Gastrocnemius medialis (tissue), 4 donors: ENCODE measurements at regions not wholly inside any gene's neighbourhood (a gene's known extent, or its start where the extent isn't known, plus 50 kb on each side); places are given as distances from the start of the nearest gene placed in this dataset.

Experiments used
- POLR2A ChIP-seq, 2 donors: fragments of 450-650 bp; IDR thresholded peaks; one replicate each; pipeline ENCODE4 v1.6.1; 2017; ENCODE audit warnings: antibody characterized with exemption in 2 of 2, mild to moderate bottlenecking in 2 of 2, moderate library complexity in 2 of 2
- TF ChIP-seq, protein P1 (sequence below), 5 experiments: fragments of 450-650 bp in 3 of 5; fragments of 200-600 bp in 2 of 5; sonication (generic) in 2 of 5; IDR thresholded peaks in 4 of 5; conservative IDR thresholded peaks in 1 of 5; 1 replicate in 4 of 5; 2 replicates in 1 of 5; pipeline ENCODE4 v1.5.1; 2016 to 2019; ENCODE audit warnings: antibody characterized with exemption in 5 of 5, mild to moderate bottlenecking in 3 of 5, moderate library complexity in 3 of 5

DNA sequence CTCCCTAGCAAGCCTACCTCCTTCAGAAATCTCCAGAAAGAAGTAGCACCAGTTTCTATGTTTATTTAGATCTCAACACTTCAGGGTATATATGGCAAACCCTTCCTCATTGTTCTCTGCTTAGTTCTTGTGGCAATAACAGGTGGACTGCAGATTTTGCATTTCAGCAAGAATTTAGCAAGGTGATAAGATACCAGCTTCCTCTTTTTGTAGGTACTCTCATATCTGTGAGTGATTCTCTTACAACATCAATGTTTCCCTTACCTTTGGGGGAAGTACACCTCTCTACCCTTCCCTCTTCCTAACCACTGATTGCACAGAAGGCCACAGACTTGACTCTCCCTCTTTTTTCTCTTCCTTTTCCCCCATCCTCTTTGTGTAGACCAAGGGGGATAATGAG is 230.9 kb upstream of the SESN3 start:
- TF ChIP-seq, protein P1, sequence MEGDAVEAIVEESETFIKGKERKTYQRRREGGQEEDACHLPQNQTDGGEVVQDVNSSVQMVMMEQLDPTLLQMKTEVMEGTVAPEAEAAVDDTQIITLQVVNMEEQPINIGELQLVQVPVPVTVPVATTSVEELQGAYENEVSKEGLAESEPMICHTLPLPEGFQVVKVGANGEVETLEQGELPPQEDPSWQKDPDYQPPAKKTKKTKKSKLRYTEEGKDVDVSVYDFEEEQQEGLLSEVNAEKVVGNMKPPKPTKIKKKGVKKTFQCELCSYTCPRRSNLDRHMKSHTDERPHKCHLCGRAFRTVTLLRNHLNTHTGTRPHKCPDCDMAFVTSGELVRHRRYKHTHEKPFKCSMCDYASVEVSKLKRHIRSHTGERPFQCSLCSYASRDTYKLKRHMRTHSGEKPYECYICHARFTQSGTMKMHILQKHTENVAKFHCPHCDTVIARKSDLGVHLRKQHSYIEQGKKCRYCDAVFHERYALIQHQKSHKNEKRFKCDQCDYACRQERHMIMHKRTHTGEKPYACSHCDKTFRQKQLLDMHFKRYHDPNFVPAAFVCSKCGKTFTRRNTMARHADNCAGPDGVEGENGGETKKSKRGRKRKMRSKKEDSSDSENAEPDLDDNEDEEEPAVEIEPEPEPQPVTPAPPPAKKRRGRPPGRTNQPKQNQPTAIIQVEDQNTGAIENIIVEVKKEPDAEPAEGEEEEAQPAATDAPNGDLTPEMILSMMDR (IDR thresholded peaks at IDR 0.05 in 4 of 5, conservative IDR thresholded peaks at IDR 0.05 in 1 of 5) = no peak
- TF ChIP-seq POLR2A (IDR thresholded peaks at IDR 0.05) = no peak
